ENCODE measurements at regions not wholly inside any gene's neighbourhood (a gene's known extent, or its start where the extent isn't known, plus 50 kb on each side); places are given as distances from the start of the nearest gene placed in this dataset.

DNA sequence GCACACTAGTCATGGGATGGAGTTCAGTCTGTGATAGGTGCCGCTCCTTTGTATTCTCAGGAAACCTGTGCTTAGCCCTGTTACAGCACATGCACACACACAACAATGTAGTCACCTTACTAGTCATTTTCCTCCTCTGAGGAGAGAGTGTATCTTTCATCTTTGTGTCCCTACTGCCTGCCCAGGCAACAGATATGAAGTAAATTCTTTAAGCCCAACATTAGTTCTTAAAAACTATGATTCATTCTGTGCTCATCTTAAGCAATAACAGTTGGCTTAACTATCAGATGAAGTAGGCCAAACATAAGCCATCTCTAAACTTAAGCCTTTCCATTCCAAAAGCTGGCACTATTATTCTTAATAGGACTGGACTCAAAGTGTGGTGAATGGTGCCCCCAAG, 186.5 kb downstream of the LNPK start:
- TF ChIP-seq, protein P1, sequence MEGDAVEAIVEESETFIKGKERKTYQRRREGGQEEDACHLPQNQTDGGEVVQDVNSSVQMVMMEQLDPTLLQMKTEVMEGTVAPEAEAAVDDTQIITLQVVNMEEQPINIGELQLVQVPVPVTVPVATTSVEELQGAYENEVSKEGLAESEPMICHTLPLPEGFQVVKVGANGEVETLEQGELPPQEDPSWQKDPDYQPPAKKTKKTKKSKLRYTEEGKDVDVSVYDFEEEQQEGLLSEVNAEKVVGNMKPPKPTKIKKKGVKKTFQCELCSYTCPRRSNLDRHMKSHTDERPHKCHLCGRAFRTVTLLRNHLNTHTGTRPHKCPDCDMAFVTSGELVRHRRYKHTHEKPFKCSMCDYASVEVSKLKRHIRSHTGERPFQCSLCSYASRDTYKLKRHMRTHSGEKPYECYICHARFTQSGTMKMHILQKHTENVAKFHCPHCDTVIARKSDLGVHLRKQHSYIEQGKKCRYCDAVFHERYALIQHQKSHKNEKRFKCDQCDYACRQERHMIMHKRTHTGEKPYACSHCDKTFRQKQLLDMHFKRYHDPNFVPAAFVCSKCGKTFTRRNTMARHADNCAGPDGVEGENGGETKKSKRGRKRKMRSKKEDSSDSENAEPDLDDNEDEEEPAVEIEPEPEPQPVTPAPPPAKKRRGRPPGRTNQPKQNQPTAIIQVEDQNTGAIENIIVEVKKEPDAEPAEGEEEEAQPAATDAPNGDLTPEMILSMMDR (IDR thresholded peaks at IDR 0.05; ENCODE audit: low read length) = no peak
- TF ChIP-seq EZH2 (IDR thresholded peaks at IDR 0.05; ENCODE audit: borderline replicate concordance, low read length) = no peak
- Histone ChIP-seq H3K36me3 (ENCODE audit: insufficient read depth, low read length) (no peaks in the 10 kb centered on the region), H3F3A (ENCODE audit: insufficient read depth, low read length) (no peaks in the 10 kb centered on the region), H3K9ac (ENCODE audit: low read length) (no peak overlapping the region), H3K4me3 (ENCODE audit: low read depth, low read length, poor library complexity, severe bottlenecking) (no peak overlapping the region), H4K20me1 (ENCODE audit: insufficient read depth, low read length) (no peaks in the 10 kb centered on the region), H3K4me2 (ENCODE audit: low read length) (no peak overlapping the region), H3K27me3 (ENCODE audit: insufficient read depth, low read length) (no peaks in the 10 kb centered on the region), H3K27ac (ENCODE audit: low read depth, low read length, poor library complexity, severe bottlenecking) (no peak overlapping the region), H3K79me2 (ENCODE audit: insufficient read depth, low read length) (no peaks in the 10 kb centered on the region), H3K9me2 (ENCODE audit: low read depth, low read length) (no peaks in the 10 kb centered on the region), H3K4me1 (ENCODE audit: insufficient read depth, low read length, severe bottlenecking) (no peaks in the 10 kb centered on the region), H2AFZ (ENCODE audit: low read length) (no peak overlapping the region), H3K9me3 (ENCODE audit: low read length) (no peaks in the 10 kb centered on the region)

DNA sequence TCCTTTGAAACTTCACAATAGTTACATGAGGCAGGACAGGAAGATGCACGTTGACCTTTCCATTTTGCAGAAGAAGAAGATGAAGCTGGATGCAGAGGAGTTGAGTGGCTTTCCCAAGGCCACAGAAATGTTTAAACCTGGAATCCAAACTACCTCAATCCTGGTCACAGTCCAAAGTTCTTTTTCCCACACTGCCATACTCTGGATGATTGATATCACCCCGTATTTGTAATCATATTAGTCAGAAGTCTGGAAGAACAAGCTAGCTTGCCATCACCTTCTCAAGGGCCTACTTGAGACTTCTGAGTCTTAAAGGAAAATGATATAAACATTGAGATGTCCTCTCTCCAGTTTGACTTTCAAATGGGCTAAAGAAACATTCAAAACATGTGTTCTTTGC, 190.1 kb downstream of the LNPK start:
- Histone ChIP-seq H4K20me1 (ENCODE audit: insufficient read depth, low read length) (no peaks in the 10 kb centered on the region), H3K79me2 (ENCODE audit: insufficient read depth, low read length) (no peaks in the 10 kb centered on the region), H3K9me3 (ENCODE audit: low read length) (no peaks in the 10 kb centered on the region), H3K4me3 (ENCODE audit: low read depth, low read length, poor library complexity, severe bottlenecking) (no peak overlapping the region), H3K9ac (ENCODE audit: low read length) (no peak overlapping the region), H3K4me1 (ENCODE audit: insufficient read depth, low read length, severe bottlenecking) (no peaks in the 10 kb centered on the region), H3F3A (ENCODE audit: insufficient read depth, low read length) (no peaks in the 10 kb centered on the region), H3K27ac (ENCODE audit: low read depth, low read length, poor library complexity, severe bottlenecking) (no peak overlapping the region), H2AFZ (ENCODE audit: low read length) (no peak overlapping the region), H3K36me3 (ENCODE audit: insufficient read depth, low read length) (no peaks in the 10 kb centered on the region), H3K4me2 (ENCODE audit: low read length) (no peak overlapping the region), H3K9me2 (ENCODE audit: low read depth, low read length) (no peaks in the 10 kb centered on the region), H3K27me3 (ENCODE audit: insufficient read depth, low read length) (no peaks in the 10 kb centered on the region)
- TF ChIP-seq EZH2 (IDR thresholded peaks at IDR 0.05; ENCODE audit: borderline replicate concordance, low read length) = no peak
- TF ChIP-seq, protein P1 (IDR thresholded peaks at IDR 0.05; ENCODE audit: low read length) = no peak

DNA sequence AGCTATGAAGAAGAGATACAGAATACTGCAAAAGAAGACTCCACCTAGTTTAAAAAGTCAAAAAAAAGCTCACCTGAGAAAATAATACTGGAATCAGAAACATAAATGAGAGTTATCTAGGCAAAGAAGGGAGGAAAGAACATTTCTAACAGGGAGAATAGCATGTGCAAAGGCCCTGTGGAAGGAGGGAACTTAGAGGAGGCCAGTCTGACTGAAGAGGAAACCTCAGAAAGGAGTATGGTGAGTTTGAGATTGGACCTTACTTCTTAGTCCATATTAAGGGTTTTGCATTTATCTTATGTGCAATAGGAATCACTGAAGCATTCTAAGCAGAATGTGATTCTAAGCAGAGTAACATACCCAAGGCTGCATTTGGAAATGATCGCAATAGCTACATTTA, 193.2 kb downstream of the LNPK start:
- Histone ChIP-seq H3K4me1 (ENCODE audit: insufficient read depth, low read length, severe bottlenecking) (no peaks in the 10 kb centered on the region), H3K36me3 (ENCODE audit: insufficient read depth, low read length) (no peaks in the 10 kb centered on the region), H4K20me1 (ENCODE audit: insufficient read depth, low read length) (no peaks in the 10 kb centered on the region), H3K27ac (ENCODE audit: low read depth, low read length, poor library complexity, severe bottlenecking) (no peak overlapping the region), H3K4me3 (ENCODE audit: low read depth, low read length, poor library complexity, severe bottlenecking) (no peak overlapping the region), H3K9me3 (ENCODE audit: low read length) (no peaks in the 10 kb centered on the region), H3K9me2 (ENCODE audit: low read depth, low read length) (no peaks in the 10 kb centered on the region), H3K27me3 (ENCODE audit: insufficient read depth, low read length) (no peaks in the 10 kb centered on the region), H3F3A (ENCODE audit: insufficient read depth, low read length) (no peaks in the 10 kb centered on the region), H2AFZ (ENCODE audit: low read length) (no peak overlapping the region), H3K4me2 (ENCODE audit: low read length) (no peak overlapping the region), H3K79me2 (ENCODE audit: insufficient read depth, low read length) (no peaks in the 10 kb centered on the region), H3K9ac (ENCODE audit: low read length) (no peak overlapping the region)
- TF ChIP-seq, protein P1 (IDR thresholded peaks at IDR 0.05; ENCODE audit: low read length) = no peak
- TF ChIP-seq EZH2 (IDR thresholded peaks at IDR 0.05; ENCODE audit: borderline replicate concordance, low read length) = no peak
